ENCODE measurements at regions not wholly inside any gene's neighbourhood (a gene's known extent, or its start where the extent isn't known, plus 50 kb on each side); places are given as distances from the start of the nearest gene placed in this dataset.
"Not testable (repeated sequence)": the region's sequence is repeated elsewhere in the genome, so short reads cannot be mapped to it uniquely, and the experiment has no call there.

- TF ChIP-seq CTCF (IDR thresholded peaks at IDR 0.05; ENCODE audit: low read depth, low read length, missing input control); HNF4G (IDR thresholded peaks at IDR 0.05): not testable (repeated sequence)
- TF ChIP-seq, protein P1, sequence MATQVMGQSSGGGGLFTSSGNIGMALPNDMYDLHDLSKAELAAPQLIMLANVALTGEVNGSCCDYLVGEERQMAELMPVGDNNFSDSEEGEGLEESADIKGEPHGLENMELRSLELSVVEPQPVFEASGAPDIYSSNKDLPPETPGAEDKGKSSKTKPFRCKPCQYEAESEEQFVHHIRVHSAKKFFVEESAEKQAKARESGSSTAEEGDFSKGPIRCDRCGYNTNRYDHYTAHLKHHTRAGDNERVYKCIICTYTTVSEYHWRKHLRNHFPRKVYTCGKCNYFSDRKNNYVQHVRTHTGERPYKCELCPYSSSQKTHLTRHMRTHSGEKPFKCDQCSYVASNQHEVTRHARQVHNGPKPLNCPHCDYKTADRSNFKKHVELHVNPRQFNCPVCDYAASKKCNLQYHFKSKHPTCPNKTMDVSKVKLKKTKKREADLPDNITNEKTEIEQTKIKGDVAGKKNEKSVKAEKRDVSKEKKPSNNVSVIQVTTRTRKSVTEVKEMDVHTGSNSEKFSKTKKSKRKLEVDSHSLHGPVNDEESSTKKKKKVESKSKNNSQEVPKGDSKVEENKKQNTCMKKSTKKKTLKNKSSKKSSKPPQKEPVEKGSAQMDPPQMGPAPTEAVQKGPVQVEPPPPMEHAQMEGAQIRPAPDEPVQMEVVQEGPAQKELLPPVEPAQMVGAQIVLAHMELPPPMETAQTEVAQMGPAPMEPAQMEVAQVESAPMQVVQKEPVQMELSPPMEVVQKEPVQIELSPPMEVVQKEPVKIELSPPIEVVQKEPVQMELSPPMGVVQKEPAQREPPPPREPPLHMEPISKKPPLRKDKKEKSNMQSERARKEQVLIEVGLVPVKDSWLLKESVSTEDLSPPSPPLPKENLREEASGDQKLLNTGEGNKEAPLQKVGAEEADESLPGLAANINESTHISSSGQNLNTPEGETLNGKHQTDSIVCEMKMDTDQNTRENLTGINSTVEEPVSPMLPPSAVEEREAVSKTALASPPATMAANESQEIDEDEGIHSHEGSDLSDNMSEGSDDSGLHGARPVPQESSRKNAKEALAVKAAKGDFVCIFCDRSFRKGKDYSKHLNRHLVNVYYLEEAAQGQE (IDR thresholded peaks at IDR 0.05) = not testable (repeated sequence)
Measured at GRCh38 chr9:41633726-41634125, 444.6 kb upstream of the ZNG1F start.
